Stimulated activated naive CD8-positive, alpha-beta T cell treated with anti-CD3 and anti-CD28 coated beads, Interleukin-15, amount 100 ng/mL, for 72 hours (primary cell): ENCODE measurements at regions not wholly inside any gene's neighbourhood (a gene's known extent, or its start where the extent isn't known, plus 50 kb on each side); places are given as distances from the start of the nearest gene placed in this dataset.
"Not testable (repeated sequence)": the region's sequence is repeated elsewhere in the genome, so short reads cannot be mapped to it uniquely, and the experiment has no call there.

Source experiments
- ATAC-seq: fragments of 150-1000 bp; cut with Tn5 transposase; 2 replicates; pipeline ENCODE4 v1.10.0; 2021; ENCODE audit warnings: mild to moderate bottlenecking, moderate library complexity
- DNase-seq, 2 donors: peaks; one replicate each; pipeline ENCODE4 v3.0.0; 2021 to 2022
- H3K27ac Mint-ChIP-seq, 2 donors: one replicate each; pipeline ENCODE4 v1.8.0; 2022; ENCODE audit warnings: mild to moderate bottlenecking in 2 of 2, mixed read lengths in 2 of 2, moderate library complexity in 2 of 2
- H3K27me3 Mint-ChIP-seq: one replicate; pipeline ENCODE4 v1.8.0; 2022; ENCODE audit warnings: mixed read lengths
- H3K4me1 Mint-ChIP-seq: one replicate; pipeline ENCODE4 v1.8.0; 2022; ENCODE audit warnings: mild to moderate bottlenecking, mixed read lengths
- H3K4me3 Mint-ChIP-seq, 2 donors: one replicate each; pipeline ENCODE4 v1.8.0; 2022; ENCODE audit warnings: mild to moderate bottlenecking in 2 of 2, mixed read lengths in 2 of 2, moderate library complexity in 1 of 2
- H3K9me3 Mint-ChIP-seq, 2 donors: one replicate each; pipeline ENCODE4 v1.8.0; 2022; ENCODE audit warnings: mixed read lengths in 2 of 2

DNA sequence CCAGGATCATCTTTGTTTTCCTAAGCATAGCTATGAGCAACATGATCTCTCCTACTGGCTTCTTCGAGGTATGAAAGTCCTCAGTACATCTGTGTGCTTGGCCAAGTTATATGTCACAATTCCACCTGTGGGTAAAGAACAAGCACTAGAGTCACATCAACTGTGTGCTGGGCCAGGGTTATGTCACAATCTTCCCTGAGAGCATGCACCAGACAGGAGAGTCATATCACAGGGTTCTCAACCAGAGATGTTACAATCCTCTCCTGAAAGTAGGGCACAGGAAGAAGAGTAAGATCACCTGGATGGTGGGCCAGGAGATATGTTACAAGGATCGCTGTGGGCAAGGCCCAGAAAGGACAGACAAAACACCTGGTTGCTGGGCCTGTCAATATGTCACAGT, 143.7 kb downstream of the ZNF675 start:
- DNase-seq (no peak), ATAC-seq (no peak)
- Mint-ChIP-seq H3K4me1 (no peaks in the 10 kb centered on the region), H3K27ac (peak overlapping the region in 1 of 2 donors; percentile 72), H3K27me3 (no peaks in the 10 kb centered on the region), H3K4me3 (no peak overlapping the region), H3K9me3 (peaks cover 7 to 15% of the 10 kb centered on the region in 2 donors)

GRCh38 chr19:23542562-23542961, 144.4 kb downstream of the ZNF675 start:
- Mint-ChIP-seq H3K4me3 (no peak overlapping the region), H3K27me3 (no peaks in the 10 kb centered on the region), H3K4me1 (no peaks in the 10 kb centered on the region), H3K27ac (no peak overlapping the region), H3K9me3 (peaks cover 7 to 15% of the 10 kb centered on the region in 2 donors)
- ATAC-seq, result no peak
- no peak for DNase-seq

DNA sequence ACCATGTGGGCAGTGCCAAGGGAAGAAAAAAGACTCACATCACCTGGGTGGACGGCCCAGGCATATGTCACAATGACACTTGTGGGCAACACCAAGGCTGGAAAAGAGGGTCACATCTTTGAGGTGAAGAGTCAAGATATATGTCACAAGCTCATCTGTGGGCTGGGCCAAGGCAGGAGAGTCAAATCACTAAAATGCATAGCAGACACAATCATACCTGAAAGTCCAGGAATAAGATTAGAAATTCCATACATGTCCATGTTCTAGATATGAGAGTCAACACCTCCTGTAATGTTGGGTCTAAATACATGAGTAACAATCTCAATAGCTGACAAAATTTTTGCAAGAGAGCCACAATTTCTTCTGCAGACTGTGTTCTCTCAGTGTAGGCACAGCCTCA, 145.0 kb downstream of the ZNF675 start:
- ATAC-seq, result no peak

DNA sequence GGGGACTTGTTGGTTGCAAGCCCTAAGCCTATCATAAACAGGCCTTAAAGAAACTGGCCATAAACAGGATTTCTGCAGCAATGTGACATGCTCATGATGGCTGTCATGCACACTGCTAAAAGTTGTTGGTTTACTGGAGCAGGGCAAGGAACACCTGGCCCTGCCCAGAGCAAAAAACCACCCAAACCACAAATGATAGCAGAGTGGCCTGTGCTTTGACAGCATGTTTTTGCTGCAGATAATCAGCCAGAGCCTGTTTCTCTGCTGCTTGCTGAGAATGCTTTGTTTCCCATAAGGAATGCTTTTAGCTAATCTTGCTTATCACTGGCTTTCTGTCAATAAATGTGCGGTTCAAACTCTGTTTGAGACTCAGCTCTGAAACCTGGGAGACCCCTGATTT, 144.9 kb upstream of the ZNF91 start:
- H3K27me3 Mint-ChIP-seq, H3K4me1 Mint-ChIP-seq, H3K4me3 Mint-ChIP-seq, H3K27ac Mint-ChIP-seq, DNase-seq, ATAC-seq: not testable (repeated sequence)
- peaks cover 10 to 15% of the 10 kb centered on the region in 2 donors for H3K9me3 Mint-ChIP-seq

More for the DNA sequence above, 145.0 kb downstream of the ZNF675 start:
- Mint-ChIP-seq H3K27me3 (no peaks in the 10 kb centered on the region), H3K9me3 (peaks cover 7 to 15% of the 10 kb centered on the region in 2 donors), H3K4me1 (no peaks in the 10 kb centered on the region), H3K4me3 (no peak overlapping the region), H3K27ac (peak overlapping the region in 1 of 2 donors; percentile 34)
- DNase-seq, result no peak

GRCh38 chr19:23539499-23539898, 144.2 kb upstream of the ZNF91 start:
- DNase-seq, result no peak
- Mint-ChIP-seq H3K27me3 (no peaks in the 10 kb centered on the region), H3K4me1 (no peaks in the 10 kb centered on the region), H3K4me3 (no peak overlapping the region), H3K27ac (no peak overlapping the region), H3K9me3 (peaks cover 11 to 15% of the 10 kb centered on the region in 2 donors)
- no peak for ATAC-seq

- not testable (repeated sequence) for ATAC-seq, H3K27ac Mint-ChIP-seq, DNase-seq, H3K4me3 Mint-ChIP-seq, H3K27me3 Mint-ChIP-seq, H3K4me1 Mint-ChIP-seq
- H3K9me3 Mint-ChIP-seq, result peaks cover 4 to 19% of the 10 kb centered on the region in 2 donors
Measured at GRCh38 chr19:23537136-23537535, 141.9 kb upstream of the ZNF91 start.

DNA sequence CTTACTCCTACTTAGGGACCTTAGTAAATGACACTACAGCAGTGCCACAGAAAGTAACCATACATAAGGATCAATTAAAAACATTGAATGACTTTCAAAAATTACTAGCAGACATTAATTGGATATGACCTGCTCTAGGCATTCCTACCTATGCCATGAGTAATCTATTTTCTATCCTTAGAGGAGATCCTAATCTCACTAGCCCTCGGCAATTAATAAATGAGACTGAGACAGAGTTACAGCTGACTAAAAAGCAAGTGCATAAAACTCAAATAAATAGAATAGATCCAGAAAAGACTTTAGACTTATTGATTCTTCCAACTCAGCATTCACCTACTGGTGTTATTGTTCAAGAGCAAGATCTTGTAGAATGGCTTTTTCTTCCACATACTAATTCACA, 141.1 kb upstream of the ZNF91 start:
- DNase-seq, H3K4me1 Mint-ChIP-seq, H3K4me3 Mint-ChIP-seq, ATAC-seq, H3K27me3 Mint-ChIP-seq, H3K27ac Mint-ChIP-seq: not testable (repeated sequence)
- H3K9me3 Mint-ChIP-seq, result peaks cover 9 to 22% of the 10 kb centered on the region in 2 donors

- H3K27ac Mint-ChIP-seq, ATAC-seq, H3K27me3 Mint-ChIP-seq, DNase-seq, H3K4me3 Mint-ChIP-seq, H3K4me1 Mint-ChIP-seq: not testable (repeated sequence)
- peaks cover 10 to 25% of the 10 kb centered on the region in 2 donors for H3K9me3 Mint-ChIP-seq
Measured at GRCh38 chr19:23535901-23536300, 140.6 kb upstream of the ZNF91 start.

DNA sequence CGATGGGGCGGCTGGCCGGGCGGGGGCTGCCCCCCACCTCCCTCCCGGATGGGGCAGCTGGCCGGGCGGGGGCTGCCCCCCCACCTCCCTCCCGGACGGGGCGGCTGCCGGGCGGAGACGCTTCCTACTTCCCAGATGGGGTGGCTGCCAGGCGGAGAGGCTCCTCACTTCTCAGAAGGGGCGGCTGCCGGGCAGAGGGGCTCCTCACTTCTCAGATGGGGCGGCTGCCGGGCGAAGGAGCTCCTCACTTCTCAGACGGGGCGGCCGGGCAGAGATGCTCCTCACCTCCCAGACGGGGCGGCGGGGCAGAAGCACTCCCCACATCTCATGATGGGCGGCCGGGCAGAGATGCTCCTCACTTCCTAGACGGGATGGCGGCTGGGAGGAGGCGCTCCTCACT, 138.2 kb upstream of the ZNF91 start:
- not testable (repeated sequence) for ATAC-seq, H3K4me3 Mint-ChIP-seq, H3K4me1 Mint-ChIP-seq, DNase-seq, H3K27me3 Mint-ChIP-seq, H3K27ac Mint-ChIP-seq
- peaks cover 10 to 36% of the 10 kb centered on the region in 2 donors for H3K9me3 Mint-ChIP-seq

- H3K9me3 Mint-ChIP-seq, result peaks cover 10 to 51% of the 10 kb centered on the region in 2 donors
- no peak for ATAC-seq
- no peak overlapping the region for H3K27ac Mint-ChIP-seq
- H3K4me3 Mint-ChIP-seq, result no peak overlapping the region
- no peak for DNase-seq
- H3K4me1 Mint-ChIP-seq, result no peaks in the 10 kb centered on the region
- no peaks in the 10 kb centered on the region for H3K27me3 Mint-ChIP-seq
Measured at GRCh38 chr19:23531976-23532375, 136.7 kb upstream of the ZNF91 start.

- Mint-ChIP-seq H3K27ac (no peak overlapping the region), H3K9me3 (peaks cover 10 to 48% of the 10 kb centered on the region in 2 donors), H3K4me3 (no peak overlapping the region), H3K27me3 (no peaks in the 10 kb centered on the region), H3K4me1 (no peaks in the 10 kb centered on the region)
- ATAC-seq, result no peak
- no peak for DNase-seq
Measured at GRCh38 chr19:23531231-23531790, 136.0 kb upstream of the ZNF91 start.

GRCh38 chr19:23528376-23528775, 133.1 kb upstream of the ZNF91 start:
- H3K4me3 Mint-ChIP-seq, result no peak overlapping the region
- no peaks in the 10 kb centered on the region for H3K27me3 Mint-ChIP-seq
- H3K9me3 Mint-ChIP-seq, result peaks cover 12 to 37% of the 10 kb centered on the region in 2 donors
- DNase-seq (no peak), ATAC-seq (no peak)
- no peaks in the 10 kb centered on the region for H3K4me1 Mint-ChIP-seq
- H3K27ac Mint-ChIP-seq, result no peak overlapping the region

GRCh38 chr19:23527797-23528196, 132.5 kb upstream of the ZNF91 start:
- Mint-ChIP-seq H3K9me3 (peaks cover 13 to 40% of the 10 kb centered on the region in 2 donors), H3K27ac (peak overlapping the region in 1 of 2 donors; percentile 48), H3K4me1 (no peaks in the 10 kb centered on the region), H3K4me3 (no peak overlapping the region), H3K27me3 (no peaks in the 10 kb centered on the region)
- ATAC-seq (peak; percentile 97), DNase-seq (peak; percentile 1 to 49)

DNA sequence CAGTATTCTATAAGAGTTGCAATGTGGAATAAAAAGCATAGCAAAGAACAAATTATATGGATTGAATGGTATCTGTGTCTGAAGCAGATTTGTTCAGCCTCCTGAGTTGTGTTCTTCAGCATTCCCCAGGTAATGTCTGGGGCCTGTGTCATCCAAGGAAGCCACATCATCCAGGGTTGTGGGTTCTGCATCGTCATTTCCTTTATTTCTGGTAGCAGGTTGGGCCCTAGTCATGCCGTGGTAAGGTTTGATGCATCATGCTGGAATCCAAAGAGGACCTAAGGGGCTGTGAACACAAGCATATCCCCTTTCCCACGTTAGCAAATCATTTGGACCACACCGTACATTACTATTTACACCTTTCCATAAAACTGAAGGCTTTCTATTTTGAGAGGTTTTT, 131.0 kb upstream of the ZNF91 start:
- peaks cover 11 to 48% of the 10 kb centered on the region in 2 donors for H3K9me3 Mint-ChIP-seq

DNA sequence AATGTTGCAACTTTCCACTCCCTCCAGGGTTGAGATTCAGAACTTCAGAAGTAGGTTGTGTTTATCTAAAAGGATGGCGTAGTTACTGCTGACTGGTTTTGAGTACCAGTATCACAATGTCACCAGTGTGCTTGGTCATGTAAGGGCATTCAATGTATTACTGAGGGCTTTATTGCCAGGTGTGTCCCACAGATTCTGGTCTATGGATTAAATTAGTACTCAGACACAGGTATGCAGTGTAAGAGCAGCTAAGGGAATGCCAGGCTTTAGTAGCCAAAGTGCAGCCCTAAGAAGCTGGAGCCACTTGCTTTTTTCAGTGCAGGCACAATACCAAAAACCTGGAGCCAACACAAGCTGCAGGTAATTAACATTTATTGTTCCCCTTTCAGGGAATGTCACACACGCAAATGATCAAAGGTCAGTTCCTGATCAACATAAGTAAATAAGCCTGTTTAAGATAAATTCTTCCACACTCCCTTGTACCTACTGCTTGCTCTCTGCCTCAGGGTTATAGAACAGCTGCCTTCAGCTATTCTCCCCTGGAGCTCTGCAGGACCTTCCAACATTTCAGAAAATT, 130.1 kb upstream of the ZNF91 start:
- Mint-ChIP-seq H3K9me3 (peaks cover 10 to 53% of the 10 kb centered on the region in 2 donors), H3K4me3 (no peak overlapping the region), H3K4me1 (no peaks in the 10 kb centered on the region), H3K27ac (no peak overlapping the region), H3K27me3 (no peaks in the 10 kb centered on the region)
- no peak for ATAC-seq
- no peak for DNase-seq

More for the DNA sequence above, 131.0 kb upstream of the ZNF91 start:
- Mint-ChIP-seq H3K27ac (no peak overlapping the region), H3K4me1 (no peaks in the 10 kb centered on the region), H3K27me3 (no peaks in the 10 kb centered on the region), H3K4me3 (no peak overlapping the region)
- DNase-seq (no peak), ATAC-seq (no peak)

DNA sequence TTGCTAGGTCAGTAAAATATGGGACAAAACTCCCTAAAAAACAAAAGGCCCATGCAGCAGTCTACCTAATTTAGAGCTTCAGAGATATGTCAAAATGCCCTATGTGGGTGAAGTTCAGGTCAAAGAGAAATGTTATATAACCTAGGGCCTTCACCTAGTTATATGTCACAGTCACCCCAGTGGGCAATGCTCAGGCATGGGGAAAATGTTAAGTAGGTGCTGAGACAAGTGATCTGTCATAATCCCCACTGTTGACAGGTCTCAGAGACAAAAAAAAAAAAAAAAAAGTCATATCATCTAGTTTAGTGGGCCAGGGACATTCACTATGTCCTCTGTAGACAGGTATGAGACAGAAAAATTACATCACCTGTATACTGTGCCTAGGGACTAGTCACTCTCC, 128.6 kb upstream of the ZNF91 start:
- Mint-ChIP-seq H3K4me3 (no peak overlapping the region), H3K27me3 (no peaks in the 10 kb centered on the region), H3K9me3 (peaks cover 14 to 49% of the 10 kb centered on the region in 2 donors), H3K4me1 (no peaks in the 10 kb centered on the region), H3K27ac (no peak overlapping the region)
- ATAC-seq (no peak), DNase-seq (no peak)

- H3K4me3 Mint-ChIP-seq, result no peak overlapping the region
- H3K4me1 Mint-ChIP-seq, result no peaks in the 10 kb centered on the region
- no peaks in the 10 kb centered on the region for H3K27me3 Mint-ChIP-seq
- DNase-seq, result no peak
- no peak for ATAC-seq
- H3K9me3 Mint-ChIP-seq, result peaks cover 18 to 40% of the 10 kb centered on the region in 2 donors
- H3K27ac Mint-ChIP-seq, result no peak overlapping the region
Measured at GRCh38 chr19:23522431-23522830, 127.2 kb upstream of the ZNF91 start.
